CD4-positive, alpha-beta T cell (primary cell): ENCODE measurements at regions not wholly inside any gene's neighbourhood (a gene's known extent, or its start where the extent isn't known, plus 50 kb on each side); places are given as distances from the start of the nearest gene placed in this dataset.

Source experiments
- ATAC-seq: fragments of 200-7000 bp; cut with Tn5 transposase; one replicate; pipeline ENCODE4 v1.10.0; 2022; ENCODE audit warnings: mild to moderate bottlenecking; ENCODE audit not compliant: poor library complexity
- CTCF ChIA-PET: fragments of 350-600 bp; sonication (Branson Sonifier 250); formaldehyde crosslinking; loops from one replicate; lab custom pipeline; 2021; ENCODE audit warnings: antibody characterized with exemption, inconsistent platforms; lab: Charles Lee
- POLR2A ChIA-PET: fragments of 350-600 bp; sonication (Branson Sonifier 250); formaldehyde crosslinking; loops from one replicate; lab custom pipeline; 2021; ENCODE audit warnings: antibody characterized with exemption, inconsistent platforms; lab: Charles Lee
- DNase-seq, 14 experiments: peaks; one replicate each; pipeline ENCODE4 v3.0.0-alpha.2; 2013 to 2020; ENCODE audit warnings: mixed read lengths in 2 of 14
- H3K27ac ChIP-seq, 2 donors: one replicate each; pipeline versions ENCODE4 v1.5.1 to v1.7.0; 2013; ENCODE audit warnings: low read length in 2 of 2, low read depth in 1 of 2, mild to moderate bottlenecking in 1 of 2
- H3K27me3 ChIP-seq, 2 experiments: 1 replicate in 1 of 2; 2 replicates in 1 of 2; pipeline versions ENCODE4 v1.6.1 to v1.7.0; 2013; ENCODE audit warnings: low read length in 2 of 2, control low read depth in 1 of 2, mild to moderate bottlenecking in 1 of 2, moderate library complexity in 1 of 2; ENCODE audit not compliant: insufficient read depth in 2 of 2, control insufficient read depth in 1 of 2
- H3K36me3 ChIP-seq: one replicate; pipeline ENCODE4 v1.6.1; 2013; ENCODE audit warnings: low read length, control low read depth; ENCODE audit not compliant: insufficient read depth
- H3K4me1 ChIP-seq: one replicate; pipeline ENCODE4 v1.6.1; 2013; ENCODE audit warnings: low read length, control low read depth; ENCODE audit not compliant: insufficient read depth
- H3K4me3 ChIP-seq: one replicate; pipeline ENCODE4 v1.5.1; 2013; ENCODE audit warnings: mild to moderate bottlenecking, low read length, moderate library complexity
- H3K9me3 ChIP-seq, 2 experiments: 1 replicate in 1 of 2; 2 replicates in 1 of 2; pipeline versions ENCODE4 v1.6.1 to v1.7.0; 2013; ENCODE audit warnings: low read length in 2 of 2, mild to moderate bottlenecking in 2 of 2, control low read depth in 1 of 2, moderate library complexity in 1 of 2; ENCODE audit not compliant: control insufficient read depth in 1 of 2, insufficient read depth in 1 of 2
- H3K27ac Mint-ChIP-seq: one replicate; pipeline ENCODE4 v1.8.0; 2020; ENCODE audit warnings: mixed read lengths
- H3K27me3 Mint-ChIP-seq: one replicate; pipeline ENCODE4 v1.8.0; 2021; ENCODE audit warnings: mixed read lengths
- H3K36me3 Mint-ChIP-seq: one replicate; pipeline ENCODE4 v1.8.0; 2021; ENCODE audit warnings: low read depth, mixed read lengths
- H3K4me1 Mint-ChIP-seq: one replicate; pipeline ENCODE4 v1.8.0; 2021; ENCODE audit warnings: low read depth, mixed read lengths
- H3K4me3 Mint-ChIP-seq: one replicate; pipeline ENCODE4 v1.8.0; 2020; ENCODE audit warnings: mild to moderate bottlenecking, mixed read lengths
- H3K9me3 Mint-ChIP-seq: one replicate; pipeline ENCODE4 v1.8.0; 2020; ENCODE audit warnings: mixed read lengths
- intact Hi-C, 2 experiments: fragments of 100-400 bp; cut with DNase I in 1 of 2; cut with micrococcal nuclease in 1 of 2; formaldehyde crosslinking; loops; one replicate each; pipeline versions ENCODE4 v1.15.1 to v1.9.0; 2023 to 2025; cut with DNase I, micrococcal nuclease
- TF ChIP-seq, protein P1 (sequence below): fragments of 200-600 bp; IDR thresholded peaks from one replicate; pipeline ENCODE4 v1.8.0; 2022; ENCODE audit warnings: antibody characterized with exemption, mild to moderate bottlenecking

DNA sequence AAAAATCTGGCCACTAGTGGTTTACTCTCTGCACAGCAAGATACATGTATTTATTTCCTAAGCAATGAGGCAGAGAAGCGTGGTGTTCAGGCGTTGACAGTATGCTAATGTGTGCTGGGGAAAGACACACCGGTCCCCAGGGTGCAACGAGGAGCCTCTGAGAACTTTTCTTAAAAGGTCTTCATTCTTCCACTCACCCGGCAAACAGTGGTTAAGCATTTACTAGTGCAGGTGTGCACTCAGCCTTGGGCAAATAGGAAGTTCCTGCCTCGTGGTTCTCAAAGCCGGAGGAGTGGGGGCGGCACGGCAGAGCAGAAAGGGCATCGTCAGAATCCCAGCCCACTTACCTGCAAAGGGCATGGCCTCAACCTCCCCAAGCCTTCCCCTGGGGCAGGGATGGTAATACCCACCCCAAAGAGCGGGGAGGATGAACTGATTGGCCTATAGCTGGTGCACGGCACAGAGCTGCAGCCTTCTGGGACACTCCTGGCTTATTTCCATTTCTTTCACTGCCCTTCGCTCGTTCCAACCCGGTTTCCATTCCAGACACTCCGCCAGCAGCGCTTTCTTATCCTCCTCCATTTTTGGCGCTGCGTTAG, 184.3 kb upstream of the CTBP2 start:
- Histone ChIP-seq H3K27ac (no peak overlapping the region), H3K4me1 (no peaks in the 10 kb centered on the region), H3K36me3 (no peaks in the 10 kb centered on the region), H3K27me3 (no peaks in the 10 kb centered on the region), H3K9me3 (peaks cover 0 to 5% of the 10 kb centered on the region in 2 experiments), H3K4me3 (no peak overlapping the region)
- intact Hi-C loops: no loop called here
- Mint-ChIP-seq H3K27me3 (peaks cover 5% of the 10 kb centered on the region), H3K27ac (no peak overlapping the region), H3K4me3 (no peak overlapping the region), H3K36me3 (no peaks in the 10 kb centered on the region), H3K4me1 (no peaks in the 10 kb centered on the region), H3K9me3 (peaks cover 4% of the 10 kb centered on the region)
- DNase-seq (no peak), ATAC-seq (no peak)
- POLR2A ChIA-PET: no interaction called here
- TF ChIP-seq, protein P1, sequence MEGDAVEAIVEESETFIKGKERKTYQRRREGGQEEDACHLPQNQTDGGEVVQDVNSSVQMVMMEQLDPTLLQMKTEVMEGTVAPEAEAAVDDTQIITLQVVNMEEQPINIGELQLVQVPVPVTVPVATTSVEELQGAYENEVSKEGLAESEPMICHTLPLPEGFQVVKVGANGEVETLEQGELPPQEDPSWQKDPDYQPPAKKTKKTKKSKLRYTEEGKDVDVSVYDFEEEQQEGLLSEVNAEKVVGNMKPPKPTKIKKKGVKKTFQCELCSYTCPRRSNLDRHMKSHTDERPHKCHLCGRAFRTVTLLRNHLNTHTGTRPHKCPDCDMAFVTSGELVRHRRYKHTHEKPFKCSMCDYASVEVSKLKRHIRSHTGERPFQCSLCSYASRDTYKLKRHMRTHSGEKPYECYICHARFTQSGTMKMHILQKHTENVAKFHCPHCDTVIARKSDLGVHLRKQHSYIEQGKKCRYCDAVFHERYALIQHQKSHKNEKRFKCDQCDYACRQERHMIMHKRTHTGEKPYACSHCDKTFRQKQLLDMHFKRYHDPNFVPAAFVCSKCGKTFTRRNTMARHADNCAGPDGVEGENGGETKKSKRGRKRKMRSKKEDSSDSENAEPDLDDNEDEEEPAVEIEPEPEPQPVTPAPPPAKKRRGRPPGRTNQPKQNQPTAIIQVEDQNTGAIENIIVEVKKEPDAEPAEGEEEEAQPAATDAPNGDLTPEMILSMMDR: no peak
- CTCF ChIA-PET: no interaction called here

DNA sequence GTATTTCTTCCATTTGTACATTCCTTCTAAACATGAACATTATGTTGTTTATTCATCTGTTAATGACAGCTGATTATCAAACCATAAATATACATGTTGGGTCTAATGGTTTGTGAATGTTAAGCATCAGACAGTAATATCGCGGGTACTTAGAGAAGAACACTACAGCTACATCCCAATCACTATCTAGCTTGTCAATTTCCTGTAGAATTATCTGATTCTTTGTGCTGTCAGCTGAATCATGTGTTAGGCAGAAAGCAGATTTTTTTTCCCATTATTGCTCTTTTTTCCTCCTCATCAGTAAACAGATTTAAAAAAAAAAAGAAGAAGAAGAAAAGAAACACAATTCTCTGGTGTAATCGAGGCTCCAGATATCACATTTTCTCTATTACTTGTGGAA, 183.6 kb upstream of the CTBP2 start:
- TF ChIP-seq, protein P1: no peak
- no peak for ATAC-seq
- Histone ChIP-seq H3K4me3 (no peak overlapping the region), H3K4me1 (no peaks in the 10 kb centered on the region), H3K27me3 (no peaks in the 10 kb centered on the region), H3K27ac (no peak overlapping the region), H3K36me3 (no peaks in the 10 kb centered on the region), H3K9me3 (peaks cover 0 to 5% of the 10 kb centered on the region in 2 experiments)
- POLR2A ChIA-PET: no interaction called here
- CTCF ChIA-PET: no interaction called here
- DNase-seq: no peak
- Mint-ChIP-seq H3K4me3 (no peak overlapping the region), H3K27me3 (peaks cover 5% of the 10 kb centered on the region), H3K9me3 (peaks cover 7% of the 10 kb centered on the region), H3K36me3 (no peaks in the 10 kb centered on the region), H3K4me1 (no peaks in the 10 kb centered on the region), H3K27ac (no peak overlapping the region)
- intact Hi-C loops: no loop called here

DNA sequence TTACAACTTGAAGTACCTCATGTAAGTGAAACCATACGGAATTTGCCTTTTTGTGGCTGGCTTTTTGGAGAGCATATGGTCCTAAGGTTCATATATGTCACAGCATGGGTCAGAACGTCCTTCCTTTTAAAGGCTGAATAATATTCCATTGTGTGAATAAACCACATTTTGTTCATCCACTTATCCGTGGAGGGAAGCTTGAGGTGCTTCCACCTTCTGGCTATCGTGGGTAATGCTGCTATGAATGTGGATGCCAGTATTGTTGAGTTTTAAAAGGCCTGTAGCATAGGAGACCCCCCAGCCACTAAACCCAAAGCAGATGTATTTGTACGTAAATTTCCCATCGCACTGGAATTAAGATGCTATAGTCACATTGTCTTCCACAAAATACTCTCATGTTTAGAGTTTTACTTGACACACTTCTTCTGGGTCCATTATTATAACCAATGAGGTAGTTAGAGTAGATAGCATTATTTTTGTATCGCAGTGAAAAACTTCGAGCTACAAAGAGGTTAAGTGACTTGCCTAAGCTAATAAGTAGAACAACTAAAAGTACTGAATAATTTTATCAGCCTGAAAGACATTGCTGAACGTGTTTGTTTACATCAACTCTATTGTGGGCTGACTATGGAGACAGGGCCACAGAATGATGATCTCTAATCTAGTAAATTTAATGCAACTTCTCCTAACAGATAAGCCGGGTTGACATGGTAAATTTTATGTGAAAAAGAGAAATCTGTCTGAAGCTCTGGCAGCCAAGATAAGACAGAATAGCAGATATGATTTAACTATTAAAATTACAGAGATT, 183.0 kb upstream of the CTBP2 start:
- intact Hi-C loops: no loop called here
- peaks cover 13% of the 10 kb centered on the region for H3K9me3 Mint-ChIP-seq
- TF ChIP-seq, protein P1: no peak
- DNase-seq (peak in 1 of 14 experiments; percentile 1), ATAC-seq (no peak)
- no peak overlapping the region for H3K27ac Mint-ChIP-seq
- Histone ChIP-seq H3K27me3 (no peaks in the 10 kb centered on the region), H3K9me3 (peaks cover 0 to 5% of the 10 kb centered on the region in 2 experiments), H3K4me3 (no peak overlapping the region), H3K27ac (no peak overlapping the region), H3K4me1 (no peaks in the 10 kb centered on the region), H3K36me3 (no peaks in the 10 kb centered on the region)
- POLR2A ChIA-PET: no interaction called here
- no peaks in the 10 kb centered on the region for H3K36me3 Mint-ChIP-seq
- no peak overlapping the region for H3K4me3 Mint-ChIP-seq
- H3K27me3 Mint-ChIP-seq: peaks cover 5% of the 10 kb centered on the region
- CTCF ChIA-PET: no interaction called here
- no peaks in the 10 kb centered on the region for H3K4me1 Mint-ChIP-seq
